K562 (cell line): ENCODE measurements at regions not wholly inside any gene's neighbourhood (a gene's known extent, or its start where the extent isn't known, plus 50 kb on each side); places are given as distances from the start of the nearest gene placed in this dataset.

Source experiments
- ATAC-seq: fragments of 200-7000 bp; cut with Tn5 transposase; 3 replicates; pipeline ENCODE4 v1.9.1; 2020; ENCODE audit warnings: moderate library complexity
- BruUV-seq: library from RNA; stranded (reverse); fragments of 400-500 nt; replicated peaks from 2 replicates; lab custom pipeline; 2021; lab: Mats Ljungman, UMichigan
- CTCF ChIA-PET: fragments of 300-600 bp; formaldehyde crosslinking; extraction: SDS; loops from one replicate; lab custom pipeline; 2021; ENCODE audit warnings: low intra/inter-chr PET ratio; lab: Yijun Ruan, JAX
- POLR2A ChIA-PET: fragments of 300-600, 350-650 bp; sonication (Branson Sonifier 250); formaldehyde crosslinking; extraction: SDS; loops from one replicate; lab custom pipeline; 2021; ENCODE audit warnings: antibody characterized with exemption, inconsistent platforms; lab: Yijun Ruan, JAX
- DNase-seq, 4 experiments: peaks; one replicate each; pipeline versions ENCODE4 v3.0.0 to v3.0.0-alpha.2; 2011 to 2018; ENCODE audit warnings: low spot score in 3 of 4, mixed read lengths in 3 of 4; ENCODE audit errors: extremely low read depth in 1 of 4
- FAIRE-seq: peaks from 2 replicates; lab custom pipeline; 2011; peaks lifted over from hg19 to GRCh38; lab: Jason Lieb, UNC
- H2AFZ ChIP-seq: 2 replicates; pipeline ENCODE4 v1.6.0; 2011; ENCODE audit warnings: low read depth, low read length, control low read depth, inconsistent platforms
- H3K27ac ChIP-seq: fragments of 200-600 bp; 3 replicates; pipeline ENCODE4 v1.8.0; 2011; ENCODE audit warnings: low read depth, mild to moderate bottlenecking, control low read depth, inconsistent platforms, low read length, moderate library complexity, mixed read lengths; ENCODE audit errors: extremely low read depth
- H3K27me3 ChIP-seq, 2 experiments: fragments of 300-600 bp in 1 of 2; 2 replicates in 1 of 2; 3 replicates in 1 of 2; pipeline versions ENCODE4 v1.6.0 to v1.8.0; 2011; ENCODE audit warnings: inconsistent platforms in 2 of 2, low read length in 2 of 2, mild to moderate bottlenecking in 1 of 2, mixed read lengths in 1 of 2, moderate library complexity in 1 of 2; ENCODE audit not compliant: control insufficient read depth in 2 of 2, insufficient read depth in 2 of 2
- H3K36me3 ChIP-seq: fragments of 300-600 bp; 3 replicates; pipeline ENCODE4 v1.8.0; 2011; ENCODE audit warnings: mild to moderate bottlenecking, low read length, inconsistent platforms; ENCODE audit not compliant: control insufficient read depth, insufficient read depth
- H3K4me1 ChIP-seq, 2 experiments: fragments of 200-600 bp in 1 of 2; replicated peaks in 1 of 2; 2 replicates in 1 of 2; 3 replicates in 1 of 2; pipeline versions ENCODE4 v1.5.1 to v1.8.0; 2011; ENCODE audit warnings: inconsistent platforms in 2 of 2, low read length in 2 of 2, mild to moderate bottlenecking in 1 of 2, mixed read lengths in 1 of 2, moderate library complexity in 1 of 2; ENCODE audit not compliant: control insufficient read depth in 2 of 2, insufficient read depth in 2 of 2
- H3K4me2 ChIP-seq: 2 replicates; pipeline ENCODE4 v1.6.1; 2011; ENCODE audit warnings: low read length, control low read depth, inconsistent platforms, mixed read lengths; ENCODE audit not compliant: insufficient read depth
- H3K4me3 ChIP-seq: fragments of 200-600 bp; sonication (generic), shearing (Covaris generic); 2 replicates; pipeline ENCODE4 v1.5.1; 2016; ENCODE audit warnings: control low read depth, inconsistent platforms
- H3K79me2 ChIP-seq: fragments of 200-600 bp; 3 replicates; pipeline ENCODE4 v1.8.0; 2011; ENCODE audit warnings: low read length, inconsistent platforms; ENCODE audit not compliant: control insufficient read depth, insufficient read depth
- H3K9ac ChIP-seq, 2 experiments: 2 replicates each; pipeline versions ENCODE4 v1.6.0 to v1.6.1; 2011; ENCODE audit warnings: low read depth in 2 of 2, low read length in 2 of 2, control low read depth in 1 of 2, inconsistent platforms in 1 of 2, mild to moderate bottlenecking in 1 of 2, mixed read lengths in 1 of 2; ENCODE audit not compliant: insufficient read depth in 1 of 2
- H3K9me1 ChIP-seq: one replicate; pipeline ENCODE4 v1.6.0; 2011; ENCODE audit warnings: inconsistent platforms, mild to moderate bottlenecking, low read length, moderate library complexity; ENCODE audit not compliant: control insufficient read depth, insufficient read depth
- H3K9me3 ChIP-seq: replicated peaks from 2 replicates; pipeline ENCODE4 v1.5.1; 2011; ENCODE audit warnings: low read depth, low read length, inconsistent platforms; ENCODE audit not compliant: control insufficient read depth, insufficient read depth
- H4K20me1 ChIP-seq: replicated peaks from 2 replicates; pipeline ENCODE4 v1.6.1; 2011; ENCODE audit warnings: low read length, inconsistent platforms, mixed read lengths; ENCODE audit not compliant: control insufficient read depth, insufficient read depth
- BRD9 ChIP-seq: fragments of 450-650 bp; IDR thresholded peaks from 2 replicates; pipeline ENCODE4 v1.6.1; 2018; ENCODE audit warnings: low read depth; ENCODE audit not compliant: partially characterized antibody
- C11orf30 ChIP-seq: fragments of 450-650 bp; IDR thresholded peaks from 2 replicates; pipeline ENCODE4 v1.6.1; 2016; ENCODE audit warnings: low read depth, mild to moderate bottlenecking
- CBX1 ChIP-seq: sonication (generic); IDR thresholded peaks from 2 replicates; pipeline ENCODE4 v1.6.1; 2016; ENCODE audit warnings: antibody characterized with exemption, low read depth, mild to moderate bottlenecking
- E2F4 ChIP-seq: sonication (generic); formaldehyde crosslinking; IDR thresholded peaks from 2 replicates; pipeline ENCODE4 v1.8.0; 2022; ENCODE audit warnings: mild to moderate bottlenecking, low read depth, missing genetic modification reagents
- EZH2 ChIP-seq: IDR thresholded peaks from 2 replicates; pipeline ENCODE4 v1.6.1; 2012; ENCODE audit warnings: low read depth, mild to moderate bottlenecking, inconsistent platforms, low read length, borderline replicate concordance
- FOXA3 ChIP-seq, 2 experiments: fragments of 450-650 bp in 1 of 2; sonication (generic) in 1 of 2; formaldehyde crosslinking; IDR thresholded peaks in 1 of 2; conservative IDR thresholded peaks in 1 of 2; 2 replicates each; pipeline versions ENCODE4 v1.4.0 to v1.8.0; 2020 to 2022; ENCODE audit warnings: mild to moderate bottlenecking in 2 of 2, missing genetic modification reagents in 1 of 2
- HDAC6 ChIP-seq: IDR thresholded peaks from 2 replicates; pipeline ENCODE4 v1.6.1; 2012; ENCODE audit warnings: low read depth, mild to moderate bottlenecking, control low read depth, inconsistent platforms, low read length, moderate library complexity
- HSF4 ChIP-seq: fragments of 250-450 bp; sonication (Bioruptor Pico); IDR thresholded peaks from 2 replicates; pipeline ENCODE4 v2.1.2; 2022; ENCODE audit warnings: mild to moderate bottlenecking, moderate library complexity, borderline replicate concordance
- MAZ ChIP-seq, 2 experiments: fragments of 450-650 bp in 1 of 2; sonication (generic) in 1 of 2; formaldehyde crosslinking; IDR thresholded peaks in 1 of 2; conservative IDR thresholded peaks in 1 of 2; 2 replicates each; pipeline versions ENCODE4 v1.4.0 to v1.5.0; 2020; ENCODE audit warnings: mild to moderate bottlenecking in 1 of 2, missing genetic modification reagents in 1 of 2
- MTA2 ChIP-seq: fragments of 450-650 bp; IDR thresholded peaks from 2 replicates; pipeline ENCODE4 v1.6.1; 2016; ENCODE audit warnings: low read depth
- SMC3 ChIP-seq: conservative IDR thresholded peaks from 2 replicates; pipeline ENCODE4 v1.6.1; 2011; ENCODE audit warnings: low read depth, low read length, improper control_type of control experiment; ENCODE audit not compliant: insufficient read depth
- TAF9B ChIP-seq: fragments of 450-650 bp; IDR thresholded peaks from 2 replicates; pipeline ENCODE4 v1.6.1; 2018; ENCODE audit warnings: mild to moderate bottlenecking; ENCODE audit not compliant: partially characterized antibody
- U2AF2 ChIP-seq: fragments of 200-400 bp; formaldehyde crosslinking; optimal IDR thresholded peaks from 2 replicates; pipeline ENCODE3; 2017; ENCODE audit warnings: low read depth, mild to moderate bottlenecking, low read length
- XRCC3 ChIP-seq: fragments of 450-650 bp; IDR thresholded peaks from 2 replicates; pipeline ENCODE4 v1.6.1; 2017; ENCODE audit warnings: mild to moderate bottlenecking, moderate library complexity
- ZNF316 ChIP-seq: fragments of 450-650 bp; IDR thresholded peaks from 2 replicates; pipeline ENCODE4 v1.6.1; 2016
- ZNF347 ChIP-seq: fragments of 450-650 bp; formaldehyde crosslinking; IDR thresholded peaks from 2 replicates; pipeline ENCODE4 v1.4.0; 2020; ENCODE audit warnings: low read depth, mild to moderate bottlenecking, moderate library complexity
- ZNF740 ChIP-seq, 3 experiments: fragments of 200-800 bp in 1 of 3; sonication (Bioruptor generic) in 1 of 3; sonication (generic) in 1 of 3; formaldehyde crosslinking in 1 of 3; IDR thresholded peaks; 2 replicates each; pipeline versions ENCODE4 v1.6.1 to v1.8.0; 2016 to 2022; ENCODE audit warnings: mild to moderate bottlenecking in 2 of 3, missing compliant biosample characterization in 2 of 3, missing genetic modification characterization in 2 of 3, missing genetic modification reagents in 1 of 3
- in situ Hi-C: fragments of 300-500 bp; cut with MboI; formaldehyde crosslinking; loops from 4 replicates; pipeline ENCODE4 v1.15.0; 2018; ENCODE audit warnings: inconsistent platforms, mixed read lengths
- intact Hi-C: fragments of 100-400 bp; cut with micrococcal nuclease; formaldehyde crosslinking; loops from 2 replicates; pipeline ENCODE4 v1.14.2; 2022

GRCh38 chr4:62279689-62280088 is 1079.6 kb downstream of the ADGRL3 start:
- no peak for DNase-seq
- intact Hi-C loops (no loop called here), in situ Hi-C loops (no loop called here)
- ChIA-PET POLR2A (no interaction called here), CTCF (no interaction called here)
- H3K36me3 ChIP-seq = no peaks in the 10 kb centered on the region
- TF ChIP-seq C11orf30 (0 out of 2 replicates have a peak, but pooled peaks have one; percentile 19), ZNF316 (peak; percentile 16; the same call in 1 of the 2 replicates), CBX1 (no peak)
- no peaks in the 10 kb centered on the region for H3K79me2 ChIP-seq
- H3K4me2 ChIP-seq = no peak overlapping the region
- H3K9me1 ChIP-seq = no peaks in the 10 kb centered on the region
- no TSS peak for BruUV-seq
- no peaks in the 10 kb centered on the region for H3K27me3 ChIP-seq
- no peak overlapping the region for H3K27ac ChIP-seq
- ATAC-seq = no peak
- no peak for FAIRE-seq
- H3K4me3 ChIP-seq = no peak overlapping the region
- H3K9me3 ChIP-seq = no peaks in the 10 kb centered on the region
- no peaks in the 10 kb centered on the region for H4K20me1 ChIP-seq
- no peak overlapping the region for H2AFZ ChIP-seq
- H3K4me1 ChIP-seq = no peaks in the 10 kb centered on the region
- no peak overlapping the region for H3K9ac ChIP-seq

GRCh38 chr4:62275470-62275869 is 1075.3 kb downstream of the ADGRL3 start:
- no peak for ATAC-seq
- H3K4me2 ChIP-seq = no peak overlapping the region
- no peak overlapping the region for H2AFZ ChIP-seq
- BruUV-seq = no TSS peak
- intact Hi-C loops (no loop called here), in situ Hi-C loops (no loop called here)
- H3K4me3 ChIP-seq = no peak overlapping the region
- H3K9me1 ChIP-seq = no peaks in the 10 kb centered on the region
- no peaks in the 10 kb centered on the region for H4K20me1 ChIP-seq
- POLR2A ChIA-PET = no interaction called here
- CTCF ChIA-PET = no interaction called here
- H3K79me2 ChIP-seq = no peaks in the 10 kb centered on the region
- no peak overlapping the region for H3K9ac ChIP-seq
- no peaks in the 10 kb centered on the region for H3K9me3 ChIP-seq
- no peaks in the 10 kb centered on the region for H3K36me3 ChIP-seq
- H3K4me1 ChIP-seq = no peaks in the 10 kb centered on the region
- FAIRE-seq = no peak
- DNase-seq = no peak
- H3K27me3 ChIP-seq = no peaks in the 10 kb centered on the region
- H3K27ac ChIP-seq = no peak overlapping the region
- no peak for TF ChIP-seq HSF4 (CRISPR knock-in tag)
- no peak for TF ChIP-seq TAF9B
- no peak for TF ChIP-seq E2F4 (CRISPR knock-in tag)
- TF ChIP-seq XRCC3 = no peak
- TF ChIP-seq ZNF740 (CRISPR knock-in tag; IDR thresholded peaks at IDR 0.05) = no peak
- no peak for TF ChIP-seq ZNF740 (tag; IDR thresholded peaks at IDR 0.05)
- no peak for TF ChIP-seq EZH2
- TF ChIP-seq ZNF347 = no peak
- no peak for TF ChIP-seq MTA2
- no peak for TF ChIP-seq SMC3
- no peak for TF ChIP-seq FOXA3 (CRISPR knock-in tag; conservative IDR thresholded peaks at IDR 0.05 in 1 of 2, IDR thresholded peaks at IDR 0.05 in 1 of 2)
- no peak for TF ChIP-seq HDAC6
- no peak for TF ChIP-seq BRD9
- TF ChIP-seq U2AF2 = no peak
- TF ChIP-seq MAZ (CRISPR knock-in tag; conservative IDR thresholded peaks at IDR 0.05 in 1 of 2, IDR thresholded peaks at IDR 0.05 in 1 of 2) = no peak
